ENCODE measurements at regions not wholly inside any gene's neighbourhood (a gene's known extent, or its start where the extent isn't known, plus 50 kb on each side); places are given as distances from the start of the nearest gene placed in this dataset.

DNA sequence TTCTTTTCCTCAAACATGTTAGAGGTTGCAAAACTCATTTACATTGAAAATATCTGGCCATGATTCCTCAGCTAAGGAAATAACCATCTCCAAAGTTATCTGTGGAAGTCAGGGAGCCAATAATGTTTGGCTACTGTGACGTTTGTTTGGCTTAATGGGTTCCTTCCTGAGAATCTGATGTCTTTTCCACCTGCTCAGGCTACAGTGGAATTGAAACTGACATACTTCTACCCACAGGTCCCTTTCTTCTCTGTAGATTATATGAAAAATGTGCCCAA lies 221.1 kb upstream of the XYLT1 start:
- TF ChIP-seq, protein P1, sequence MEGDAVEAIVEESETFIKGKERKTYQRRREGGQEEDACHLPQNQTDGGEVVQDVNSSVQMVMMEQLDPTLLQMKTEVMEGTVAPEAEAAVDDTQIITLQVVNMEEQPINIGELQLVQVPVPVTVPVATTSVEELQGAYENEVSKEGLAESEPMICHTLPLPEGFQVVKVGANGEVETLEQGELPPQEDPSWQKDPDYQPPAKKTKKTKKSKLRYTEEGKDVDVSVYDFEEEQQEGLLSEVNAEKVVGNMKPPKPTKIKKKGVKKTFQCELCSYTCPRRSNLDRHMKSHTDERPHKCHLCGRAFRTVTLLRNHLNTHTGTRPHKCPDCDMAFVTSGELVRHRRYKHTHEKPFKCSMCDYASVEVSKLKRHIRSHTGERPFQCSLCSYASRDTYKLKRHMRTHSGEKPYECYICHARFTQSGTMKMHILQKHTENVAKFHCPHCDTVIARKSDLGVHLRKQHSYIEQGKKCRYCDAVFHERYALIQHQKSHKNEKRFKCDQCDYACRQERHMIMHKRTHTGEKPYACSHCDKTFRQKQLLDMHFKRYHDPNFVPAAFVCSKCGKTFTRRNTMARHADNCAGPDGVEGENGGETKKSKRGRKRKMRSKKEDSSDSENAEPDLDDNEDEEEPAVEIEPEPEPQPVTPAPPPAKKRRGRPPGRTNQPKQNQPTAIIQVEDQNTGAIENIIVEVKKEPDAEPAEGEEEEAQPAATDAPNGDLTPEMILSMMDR (conservative IDR thresholded peaks at IDR 0.05; ENCODE audit: low read length): no peak
- no peak for TF ChIP-seq EZH2phosphoT487 (IDR thresholded peaks at IDR 0.05; ENCODE audit: borderline replicate concordance, low read depth, low read length)
